ENCODE measurements at regions not wholly inside any gene's neighbourhood (a gene's known extent, or its start where the extent isn't known, plus 50 kb on each side); places are given as distances from the start of the nearest gene placed in this dataset.
"Not testable (repeated sequence)": the region's sequence is repeated elsewhere in the genome, so short reads cannot be mapped to it uniquely, and the experiment has no call there.

DNA sequence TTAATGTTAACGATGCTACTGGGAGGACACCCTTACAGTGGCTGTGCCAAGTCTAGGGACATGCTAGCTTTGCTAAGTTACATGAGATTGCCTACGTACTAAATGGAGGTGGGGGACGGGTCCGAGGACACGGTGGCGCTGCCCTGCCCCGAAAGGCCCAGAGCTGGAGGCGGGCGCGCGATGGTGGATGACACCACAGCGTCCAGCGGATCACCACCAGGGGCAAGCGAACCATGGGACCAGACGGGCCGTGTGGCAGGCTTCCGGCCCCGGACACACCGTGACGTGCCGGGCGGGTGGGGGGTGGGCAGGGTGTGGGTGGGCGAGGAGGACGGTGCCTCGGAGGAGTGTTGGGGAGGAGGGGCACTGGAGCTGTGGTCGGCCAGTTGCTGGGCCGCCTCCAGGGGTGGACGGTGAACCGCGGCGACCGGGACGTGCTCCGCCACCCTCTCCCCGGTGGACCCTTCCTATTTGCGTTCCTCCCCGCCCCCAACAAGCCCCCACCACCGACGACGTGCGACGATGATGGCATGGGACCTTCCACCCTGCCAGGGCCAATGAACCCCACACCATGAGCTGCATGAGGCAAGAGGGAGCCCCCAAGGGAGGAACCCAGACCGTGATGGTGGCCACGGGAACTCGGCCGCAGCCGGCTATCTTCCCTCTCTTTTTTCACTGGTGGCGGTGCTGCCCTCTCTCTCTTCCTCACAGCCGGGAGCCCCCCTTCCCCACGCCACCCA, 773.3 kb upstream of the DEFB115 start:
- no peak for DNase-seq (ENCODE audit: low read depth)
- TF ChIP-seq, protein P1, sequence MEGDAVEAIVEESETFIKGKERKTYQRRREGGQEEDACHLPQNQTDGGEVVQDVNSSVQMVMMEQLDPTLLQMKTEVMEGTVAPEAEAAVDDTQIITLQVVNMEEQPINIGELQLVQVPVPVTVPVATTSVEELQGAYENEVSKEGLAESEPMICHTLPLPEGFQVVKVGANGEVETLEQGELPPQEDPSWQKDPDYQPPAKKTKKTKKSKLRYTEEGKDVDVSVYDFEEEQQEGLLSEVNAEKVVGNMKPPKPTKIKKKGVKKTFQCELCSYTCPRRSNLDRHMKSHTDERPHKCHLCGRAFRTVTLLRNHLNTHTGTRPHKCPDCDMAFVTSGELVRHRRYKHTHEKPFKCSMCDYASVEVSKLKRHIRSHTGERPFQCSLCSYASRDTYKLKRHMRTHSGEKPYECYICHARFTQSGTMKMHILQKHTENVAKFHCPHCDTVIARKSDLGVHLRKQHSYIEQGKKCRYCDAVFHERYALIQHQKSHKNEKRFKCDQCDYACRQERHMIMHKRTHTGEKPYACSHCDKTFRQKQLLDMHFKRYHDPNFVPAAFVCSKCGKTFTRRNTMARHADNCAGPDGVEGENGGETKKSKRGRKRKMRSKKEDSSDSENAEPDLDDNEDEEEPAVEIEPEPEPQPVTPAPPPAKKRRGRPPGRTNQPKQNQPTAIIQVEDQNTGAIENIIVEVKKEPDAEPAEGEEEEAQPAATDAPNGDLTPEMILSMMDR (IDR thresholded peaks at IDR 0.05; ENCODE audit: insufficient read depth, low read length), result no peak
- no peak overlapping the region for H3K4me3 ChIP-seq (ENCODE audit: low read depth, low read length)

DNA sequence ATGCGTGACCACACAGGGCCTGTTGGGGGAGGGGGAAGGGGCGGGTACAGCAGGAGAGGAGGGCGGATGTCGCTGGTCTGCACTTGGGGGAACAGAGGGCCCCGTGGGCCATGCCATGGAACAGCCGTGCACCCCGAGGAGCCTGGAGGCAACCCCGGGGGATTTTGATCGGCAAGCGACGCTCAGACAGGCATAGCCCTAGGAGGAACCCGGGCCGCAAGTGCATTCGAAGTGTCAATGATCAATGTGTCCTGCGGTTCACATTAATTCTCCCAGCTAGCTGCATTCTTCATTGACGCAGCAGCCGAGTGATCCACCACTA, 772.8 kb upstream of the DEFB115 start:
- TF ChIP-seq, protein P1 (IDR thresholded peaks at IDR 0.05; ENCODE audit: insufficient read depth, low read length), result no peak
- no peak for DNase-seq (ENCODE audit: low read depth)
- no peak overlapping the region for H3K4me3 ChIP-seq (ENCODE audit: low read depth, low read length)

DNA sequence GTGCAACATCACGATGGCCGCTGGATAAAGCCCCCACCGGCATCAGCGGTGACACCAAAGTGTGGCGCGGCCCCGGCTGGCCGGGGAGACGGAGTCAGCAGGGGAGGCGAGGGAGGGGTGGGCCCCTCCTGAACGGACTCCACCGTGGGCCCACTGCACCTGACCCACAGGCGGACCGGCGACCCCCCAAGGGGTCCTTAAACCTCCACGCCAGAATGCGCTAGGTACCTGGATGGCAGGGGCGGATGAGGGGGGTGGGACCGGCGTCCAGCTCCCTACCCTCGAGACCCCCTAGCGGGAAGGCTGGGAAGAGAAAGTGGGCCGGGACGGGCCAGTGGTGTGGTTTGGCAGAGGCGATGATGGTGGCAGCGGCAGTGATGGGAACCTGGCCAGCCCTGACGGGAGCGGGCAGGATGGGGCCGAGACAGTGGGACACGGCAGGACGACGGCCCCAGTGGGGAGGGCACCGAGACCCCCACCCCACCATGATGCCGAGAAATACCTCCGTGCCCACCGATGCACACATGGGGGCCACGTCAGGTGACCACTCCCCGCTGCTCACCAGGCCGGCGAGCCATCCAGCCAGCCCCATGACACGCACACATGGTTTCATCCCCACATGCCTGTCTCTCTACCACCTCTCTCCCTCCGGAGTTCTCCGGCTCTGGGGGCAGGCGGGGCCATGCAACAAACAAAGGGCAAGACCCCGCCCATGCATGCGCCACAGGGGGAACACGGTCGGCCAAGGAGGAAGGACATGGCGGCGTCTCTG, 771.9 kb upstream of the DEFB115 start:
- H3K4me3 ChIP-seq (ENCODE audit: low read depth, low read length), result no peak overlapping the region
- TF ChIP-seq, protein P1 (IDR thresholded peaks at IDR 0.05; ENCODE audit: insufficient read depth, low read length), result no peak
- DNase-seq (ENCODE audit: low read depth), result no peak

DNA sequence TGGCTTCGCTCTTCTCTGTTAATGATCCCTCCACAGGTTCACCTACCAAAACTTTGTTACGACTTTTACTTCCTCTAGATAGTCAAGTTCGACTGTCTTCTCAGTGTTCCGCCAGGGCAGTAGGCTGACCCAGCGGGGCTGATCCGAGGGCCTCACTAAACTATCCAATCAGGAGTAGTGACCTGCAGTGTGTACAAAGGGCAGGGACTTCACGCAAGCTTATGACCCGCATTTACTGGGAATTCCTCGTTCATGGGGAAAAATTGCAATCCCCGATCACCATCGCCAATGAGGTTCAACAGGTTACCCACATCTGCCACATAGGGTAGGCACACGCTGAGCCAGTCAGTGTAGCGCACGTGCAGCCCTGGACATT, 771.4 kb upstream of the DEFB115 start:
- no peak for DNase-seq (ENCODE audit: low read depth)

DNA sequence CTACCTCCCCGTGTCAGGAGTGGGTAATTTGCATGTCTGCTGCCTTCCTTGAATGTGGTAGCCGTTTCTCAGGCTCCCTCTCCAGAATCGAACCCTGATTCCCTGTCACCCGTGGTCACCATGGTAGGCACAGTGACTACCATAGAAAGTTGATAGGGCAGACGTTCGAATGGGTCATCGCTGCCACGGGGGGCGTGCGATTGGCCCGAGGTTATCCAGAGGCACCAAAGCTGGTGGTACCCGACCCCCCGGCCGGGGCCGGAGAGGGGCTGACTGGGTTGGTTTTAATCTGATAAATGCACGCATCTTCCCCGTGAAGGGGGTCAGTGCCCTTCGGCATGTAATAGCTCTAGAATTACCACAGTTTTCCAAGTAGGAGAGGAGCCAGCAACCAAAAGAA, 770.0 kb upstream of the DEFB115 start:
- DNase-seq (ENCODE audit: low read depth); H3K4me3 ChIP-seq (ENCODE audit: low read depth, low read length): not testable (repeated sequence)

More for the DNA sequence above, 771.4 kb upstream of the DEFB115 start:
- H3K4me3 ChIP-seq (ENCODE audit: low read depth, low read length), result no peak overlapping the region
- TF ChIP-seq, protein P1 (IDR thresholded peaks at IDR 0.05; ENCODE audit: insufficient read depth, low read length), result no peak

DNA sequence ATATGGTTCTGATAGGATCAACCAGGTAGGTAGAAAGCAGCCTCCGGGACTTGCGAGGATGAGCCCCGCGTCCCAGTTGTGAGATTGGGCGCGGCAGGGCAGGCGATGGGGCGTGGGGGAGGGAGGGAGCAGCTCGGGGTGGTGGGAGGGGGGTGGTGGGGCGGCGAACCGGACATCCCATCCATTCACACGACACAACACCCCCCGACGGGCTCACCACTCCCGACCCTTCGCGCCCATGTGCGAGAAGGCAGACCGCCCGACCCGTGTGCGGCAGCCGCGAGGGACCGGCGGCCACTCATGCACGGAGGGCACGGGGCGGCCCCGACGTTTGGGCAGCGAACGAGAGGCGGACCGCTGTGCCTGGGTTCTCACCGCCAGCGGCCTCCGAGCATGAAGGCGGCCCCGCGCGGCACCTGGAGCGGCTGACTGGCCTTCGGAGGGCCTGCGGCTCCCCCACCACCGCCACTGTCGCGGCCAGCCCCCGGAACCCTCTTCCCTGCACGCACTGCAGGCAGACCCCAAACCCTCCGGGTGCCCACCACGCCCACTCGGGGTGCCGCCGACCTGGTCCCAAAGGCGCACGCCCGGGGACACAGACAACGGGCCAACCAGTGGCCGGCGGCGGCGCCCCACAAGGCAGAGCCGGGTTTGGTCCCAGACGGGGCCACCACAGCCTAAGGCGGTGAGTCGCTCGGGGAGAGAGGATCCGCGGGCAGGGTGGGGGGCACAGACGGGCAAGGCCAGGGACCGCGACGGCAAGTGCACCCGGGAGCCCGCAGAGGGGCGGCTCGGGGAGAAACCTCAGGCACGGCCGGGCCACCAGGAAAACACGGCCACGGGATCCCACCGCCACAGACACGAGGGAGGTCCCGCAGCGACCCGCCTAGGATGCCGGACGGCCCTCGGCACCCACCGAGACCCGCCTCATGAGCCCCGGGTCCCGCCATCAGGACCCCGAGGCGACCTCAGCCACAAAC, 769.2 kb upstream of the DEFB115 start:
- no peak for DNase-seq (ENCODE audit: low read depth)
- H3K4me3 ChIP-seq (ENCODE audit: low read depth, low read length), result no peak overlapping the region
- TF ChIP-seq, protein P1 (IDR thresholded peaks at IDR 0.05; ENCODE audit: insufficient read depth, low read length), result no peak
